ENCODE measurements at regions not wholly inside any gene's neighbourhood (a gene's known extent, or its start where the extent isn't known, plus 50 kb on each side); places are given as distances from the start of the nearest gene placed in this dataset.

DNA sequence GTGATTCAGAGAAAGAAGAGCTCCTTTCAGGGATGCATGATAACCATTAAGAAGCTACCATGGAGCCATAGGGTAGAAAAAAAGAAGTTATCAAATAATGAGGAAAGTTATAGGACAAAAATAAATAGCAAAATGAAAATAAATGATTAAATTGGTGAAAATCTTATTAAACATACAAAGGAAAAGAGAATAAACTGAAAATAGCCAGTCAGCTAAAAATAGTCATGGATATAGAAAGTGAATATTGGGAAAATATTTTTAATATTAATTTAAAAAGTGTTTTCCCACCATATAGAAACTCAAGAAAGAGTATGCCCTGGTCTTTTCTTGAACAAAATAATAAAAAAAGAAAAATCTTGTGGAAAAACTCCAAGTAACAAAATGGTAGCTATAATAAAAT lies 209.2 kb upstream of the CDH19 start:
- H3K27me3 ChIP-seq (ENCODE audit: insufficient read depth, poor library complexity, severe bottlenecking) = no peaks in the 10 kb centered on the region
- no peak overlapping the region for H3K4me3 ChIP-seq (replicated peaks; ENCODE audit: insufficient read depth, low read length)
- no peak for TF ChIP-seq REST (IDR thresholded peaks at IDR 0.05; ENCODE audit: insufficient replicate concordance, low read depth)
- TF ChIP-seq SPI1 (IDR thresholded peaks at IDR 0.05; ENCODE audit: borderline replicate concordance, low read depth) = no peak
- TF ChIP-seq, protein P1, sequence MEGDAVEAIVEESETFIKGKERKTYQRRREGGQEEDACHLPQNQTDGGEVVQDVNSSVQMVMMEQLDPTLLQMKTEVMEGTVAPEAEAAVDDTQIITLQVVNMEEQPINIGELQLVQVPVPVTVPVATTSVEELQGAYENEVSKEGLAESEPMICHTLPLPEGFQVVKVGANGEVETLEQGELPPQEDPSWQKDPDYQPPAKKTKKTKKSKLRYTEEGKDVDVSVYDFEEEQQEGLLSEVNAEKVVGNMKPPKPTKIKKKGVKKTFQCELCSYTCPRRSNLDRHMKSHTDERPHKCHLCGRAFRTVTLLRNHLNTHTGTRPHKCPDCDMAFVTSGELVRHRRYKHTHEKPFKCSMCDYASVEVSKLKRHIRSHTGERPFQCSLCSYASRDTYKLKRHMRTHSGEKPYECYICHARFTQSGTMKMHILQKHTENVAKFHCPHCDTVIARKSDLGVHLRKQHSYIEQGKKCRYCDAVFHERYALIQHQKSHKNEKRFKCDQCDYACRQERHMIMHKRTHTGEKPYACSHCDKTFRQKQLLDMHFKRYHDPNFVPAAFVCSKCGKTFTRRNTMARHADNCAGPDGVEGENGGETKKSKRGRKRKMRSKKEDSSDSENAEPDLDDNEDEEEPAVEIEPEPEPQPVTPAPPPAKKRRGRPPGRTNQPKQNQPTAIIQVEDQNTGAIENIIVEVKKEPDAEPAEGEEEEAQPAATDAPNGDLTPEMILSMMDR (IDR thresholded peaks at IDR 0.05; ENCODE audit: insufficient read depth, low read length) = no peak
- DNase-seq (ENCODE audit: low read depth in 1 of 2, low spot score in 1 of 2) = no peak
- H3K27ac ChIP-seq (replicated peaks) = no peak overlapping the region

DNA sequence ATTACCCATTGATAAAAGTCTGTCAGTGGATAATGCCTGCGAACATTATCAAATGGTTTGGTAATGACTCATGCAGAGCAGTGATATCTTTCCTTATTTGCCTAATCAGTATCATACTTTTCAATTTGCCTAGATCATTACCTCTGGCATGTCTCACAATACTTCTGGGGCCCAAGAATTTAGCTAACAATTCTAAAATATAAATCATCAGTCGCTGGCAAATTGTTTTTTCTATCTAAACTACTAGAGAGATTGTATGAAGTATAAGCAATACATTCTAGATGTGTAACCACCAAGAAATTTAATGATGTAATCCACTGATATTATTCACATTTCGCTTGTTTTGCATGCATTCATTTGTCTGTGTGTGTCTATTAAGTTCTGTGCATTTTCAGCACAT lies 191.2 kb upstream of the CDH19 start:
- no peak overlapping the region for H3K4me3 ChIP-seq (replicated peaks; ENCODE audit: insufficient read depth, low read length)
- TF ChIP-seq, protein P1 (IDR thresholded peaks at IDR 0.05; ENCODE audit: insufficient read depth, low read length) = no peak
- DNase-seq (ENCODE audit: low read depth in 1 of 2, low spot score in 1 of 2) = no peak
- H3K27ac ChIP-seq (replicated peaks) = no peak overlapping the region
- H3K27me3 ChIP-seq (ENCODE audit: insufficient read depth, poor library complexity, severe bottlenecking) = no peaks in the 10 kb centered on the region

DNA sequence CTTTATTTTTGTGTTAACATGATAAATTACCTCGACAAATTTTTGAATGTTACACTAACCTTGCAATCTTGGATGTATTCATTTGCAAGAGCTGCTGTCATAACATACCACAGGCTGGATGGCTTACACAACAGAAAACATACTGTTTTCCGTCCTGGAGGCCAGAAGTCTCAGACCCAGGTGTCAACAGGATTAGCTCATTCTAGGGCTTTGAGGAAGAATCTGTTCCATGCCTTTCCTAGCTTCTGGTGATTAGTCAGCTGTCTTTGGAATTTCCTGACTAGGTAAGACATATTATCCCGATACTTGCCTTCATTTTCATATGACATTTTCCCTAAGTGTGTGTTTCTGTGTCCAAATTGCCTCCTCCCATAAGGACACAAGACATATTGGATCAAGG lies 188.6 kb upstream of the CDH19 start:
- no peak for TF ChIP-seq REST (IDR thresholded peaks at IDR 0.05; ENCODE audit: insufficient replicate concordance, low read depth)
- TF ChIP-seq POLR2AphosphoS5 (IDR thresholded peaks at IDR 0.05; ENCODE audit: low read depth) = no peak
- no peak for TF ChIP-seq SPI1 (IDR thresholded peaks at IDR 0.05; ENCODE audit: borderline replicate concordance, low read depth)
- TF ChIP-seq GABPA (IDR thresholded peaks at IDR 0.05; ENCODE audit: low read depth) = no peak
- TF ChIP-seq, protein P1 (IDR thresholded peaks at IDR 0.05; ENCODE audit: insufficient read depth, low read length) = no peak
- DNase-seq (ENCODE audit: low read depth in 1 of 2, low spot score in 1 of 2) = no peak
- Histone ChIP-seq H3K27ac (replicated peaks) (no peak overlapping the region), H3K4me3 (replicated peaks; ENCODE audit: insufficient read depth, low read length) (no peak overlapping the region), H3K27me3 (ENCODE audit: insufficient read depth, poor library complexity, severe bottlenecking) (no peaks in the 10 kb centered on the region)

DNA sequence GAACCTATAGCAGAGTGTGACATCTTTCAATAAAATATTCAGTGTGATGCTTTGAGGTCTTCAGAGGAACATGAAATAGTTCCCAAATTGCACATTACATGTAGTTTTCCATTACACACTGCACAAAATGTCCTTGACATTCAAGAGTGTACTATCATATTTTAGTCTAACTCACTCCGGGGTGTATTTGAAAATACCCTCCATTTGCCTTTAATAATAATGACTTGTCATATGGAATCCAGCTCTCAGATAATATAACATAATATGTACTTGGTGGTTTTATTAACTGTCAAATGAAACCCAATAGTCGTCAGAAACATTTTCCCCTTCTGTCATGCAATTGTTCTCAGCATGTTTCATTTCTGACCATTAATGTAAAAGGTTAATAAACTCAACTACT lies 176.7 kb upstream of the CDH19 start:
- TF ChIP-seq SPI1 (IDR thresholded peaks at IDR 0.05; ENCODE audit: borderline replicate concordance, low read depth) = no peak
- TF ChIP-seq GABPA (IDR thresholded peaks at IDR 0.05; ENCODE audit: low read depth) = no peak
- TF ChIP-seq, protein P1 (IDR thresholded peaks at IDR 0.05; ENCODE audit: insufficient read depth, low read length) = no peak
- no peak for TF ChIP-seq POLR2AphosphoS5 (IDR thresholded peaks at IDR 0.05; ENCODE audit: low read depth)
- no peak for TF ChIP-seq REST (IDR thresholded peaks at IDR 0.05; ENCODE audit: insufficient replicate concordance, low read depth)
- H3K4me3 ChIP-seq (replicated peaks; ENCODE audit: insufficient read depth, low read length) = no peak overlapping the region
- H3K27me3 ChIP-seq (ENCODE audit: insufficient read depth, poor library complexity, severe bottlenecking) = no peaks in the 10 kb centered on the region
- no peak for DNase-seq (ENCODE audit: low read depth in 1 of 2, low spot score in 1 of 2)
- H3K27ac ChIP-seq (replicated peaks) = no peak overlapping the region
